AG04449 (cell line): ENCODE measurements at regions not wholly inside any gene's neighbourhood (a gene's known extent, or its start where the extent isn't known, plus 50 kb on each side); places are given as distances from the start of the nearest gene placed in this dataset.

Experiments
- CTCF ChIA-PET: fragments of 350-600 bp; formaldehyde crosslinking; extraction: SDS; loops from one replicate; lab custom pipeline; 2021; ENCODE audit warnings: antibody characterized with exemption; lab: Yijun Ruan, JAX
- POLR2A ChIA-PET: fragments of 400-600, 350-600 bp; formaldehyde crosslinking; extraction: SDS; loops from one replicate; lab custom pipeline; 2020; ENCODE audit warnings: antibody characterized with exemption, inconsistent platforms; lab: Yijun Ruan, JAX
- DNase-seq: peaks from one replicate; pipeline ENCODE4 v3.0.0-alpha.2; 2010; ENCODE audit warnings: low read depth, low spot score
- H3K4me3 ChIP-seq: 2 replicates; pipeline ENCODE4 v1.5.1; 2011; ENCODE audit warnings: low read depth, mild to moderate bottlenecking, control low read depth, low read length
- CTCF ChIP-seq: IDR thresholded peaks from one replicate; pipeline ENCODE4 v1.5.1; 2011; ENCODE audit warnings: mild to moderate bottlenecking, moderate library complexity, low read length, control low read depth, inconsistent platforms; ENCODE audit not compliant: insufficient read depth; ENCODE audit errors: missing control alignments

DNA sequence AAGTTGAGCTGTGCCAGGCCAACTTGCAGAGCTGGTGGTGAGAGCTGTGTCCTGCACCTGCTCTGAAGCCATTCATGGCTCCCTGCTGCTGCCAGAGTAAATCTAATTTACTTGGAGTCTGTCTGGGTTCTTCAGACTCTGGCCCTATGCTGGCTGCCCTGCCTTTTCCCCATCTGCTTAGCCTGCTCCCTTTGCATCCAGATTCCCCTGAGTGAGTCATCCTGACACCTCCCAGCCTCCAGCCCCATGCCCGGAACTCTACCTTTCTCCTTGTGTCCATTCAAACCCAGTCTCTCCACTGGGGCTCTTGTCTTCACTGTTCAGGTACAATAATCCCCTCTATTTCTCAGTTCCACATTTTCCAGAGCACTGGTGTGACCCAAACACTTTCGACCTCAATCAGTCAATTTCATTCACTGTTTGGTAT, 434.4 kb upstream of the ZMIZ1 start:
- DNase-seq = no peak
- TF ChIP-seq CTCF = no peak
- POLR2A ChIA-PET = no interaction called here
- H3K4me3 ChIP-seq = no peak overlapping the region
- CTCF ChIA-PET = interaction anchor here (1.1 to 1.3 kb wide), 2 partner anchors 15 to 423 kb away, joined by 3 read pairs; no protein-coding TSS in a partner anchor

- CTCF ChIA-PET = interaction anchor here (0.8 to 1.8 kb wide), 3 partner anchors 20 to 587 kb away, joined by 3 to 11 read pairs (median 3); no protein-coding TSS in a partner anchor
Measured at GRCh38 chr10:78634835-78635234, 433.9 kb upstream of the ZMIZ1 start.

DNA sequence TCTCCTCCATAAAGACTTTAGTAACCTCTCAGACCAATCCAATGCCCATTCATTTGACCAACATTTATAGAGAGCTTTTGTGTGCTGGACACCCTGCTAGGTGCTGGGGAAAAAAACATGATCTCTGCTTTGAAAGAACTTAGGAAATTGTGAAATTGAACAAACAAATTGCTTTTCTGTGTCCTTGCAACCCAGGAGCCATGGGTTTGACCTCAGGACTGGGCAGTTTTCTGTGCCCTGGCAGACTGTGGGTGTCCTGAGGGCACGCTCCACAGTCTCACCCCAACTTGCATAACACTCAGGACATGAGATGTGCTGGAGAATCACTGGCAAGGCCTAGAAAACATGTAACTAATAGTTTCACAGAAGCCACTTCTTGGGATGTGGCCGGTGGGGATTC, 429.1 kb upstream of the ZMIZ1 start:
- ChIA-PET POLR2A (no interaction called here), CTCF (interaction anchor here (0.6 to 1.0 kb wide), 2 partner anchors 12 to 148 kb away, joined by 3 read pairs; no protein-coding TSS in a partner anchor)
- no peak for DNase-seq
- H3K4me3 ChIP-seq = no peak overlapping the region
- TF ChIP-seq CTCF = no peak

More at GRCh38 chr10:78634835-78635234, 433.9 kb upstream of the ZMIZ1 start:
- no peak overlapping the region for H3K4me3 ChIP-seq
- POLR2A ChIA-PET = no interaction called here
- DNase-seq = no peak
- no peak for TF ChIP-seq CTCF

DNA sequence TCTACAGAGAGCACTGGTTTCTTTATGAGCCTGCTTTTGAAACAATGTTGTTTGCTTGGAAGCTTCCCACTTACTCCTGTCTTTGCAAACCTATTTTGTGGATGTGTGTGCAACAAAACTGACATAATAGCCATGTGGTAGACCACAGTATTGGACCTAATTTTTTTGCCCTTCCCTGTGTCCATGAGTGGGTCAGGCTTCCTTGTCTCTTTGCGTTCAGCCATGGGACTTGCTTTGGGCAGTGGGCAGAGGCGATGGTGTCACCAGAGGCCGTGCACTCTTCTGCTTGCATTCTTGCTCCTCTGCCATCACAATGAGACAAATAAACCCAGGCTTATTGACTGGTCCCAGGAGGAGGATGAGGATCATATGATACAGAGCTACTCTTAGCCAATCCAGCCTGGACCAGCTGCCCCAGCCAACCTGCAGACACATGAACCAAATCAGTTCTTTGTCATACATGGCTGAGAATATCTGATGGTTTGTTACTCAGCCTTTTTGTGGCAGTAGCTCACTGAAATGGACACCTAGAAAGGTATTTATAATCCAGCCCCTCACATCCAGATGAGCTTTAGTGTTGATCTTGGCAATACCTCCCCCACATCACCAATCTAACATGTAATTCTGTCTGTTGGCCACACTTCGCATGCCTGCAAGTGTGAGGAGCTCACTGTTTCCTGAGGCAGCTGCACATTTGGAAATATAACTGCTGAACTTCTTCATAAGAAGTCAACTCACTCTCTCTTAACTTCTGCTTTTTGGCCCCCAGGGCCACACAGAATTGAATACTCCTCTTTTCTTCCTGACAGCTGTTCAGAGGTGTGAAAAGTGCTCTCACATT, 427.8 kb upstream of the ZMIZ1 start:
- CTCF ChIA-PET = interaction anchor here (0.8 to 1.5 kb wide), 5 partner anchors 10 to 17 kb away, joined by 3 to 7 read pairs (median 3); no protein-coding TSS in a partner anchor
- DNase-seq = no peak
- TF ChIP-seq CTCF = no peak
- POLR2A ChIA-PET = no interaction called here
- H3K4me3 ChIP-seq = no peak overlapping the region

DNA sequence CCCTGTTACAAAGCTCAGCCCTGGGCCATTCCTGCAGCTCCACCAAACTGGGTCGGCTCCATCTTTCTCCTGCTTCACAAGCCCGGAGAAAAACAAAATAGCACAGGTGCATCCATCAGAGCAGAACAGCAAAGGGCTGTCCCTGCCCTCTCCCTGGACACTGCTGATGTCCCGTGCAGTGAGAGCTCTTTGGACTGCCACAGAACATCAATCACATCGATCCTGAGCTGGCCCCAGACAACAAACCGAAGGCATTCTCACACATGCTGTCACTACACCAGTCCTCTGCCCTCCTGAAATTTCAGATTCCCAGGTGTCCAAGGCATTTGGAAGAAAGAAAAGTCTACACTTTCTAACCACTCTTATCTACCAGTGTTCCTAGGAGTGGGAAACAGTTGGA, 427.1 kb upstream of the ZMIZ1 start:
- no peak for TF ChIP-seq CTCF
- ChIA-PET CTCF (interaction anchor here (0.8 to 1.5 kb wide), 4 partner anchors 10 to 17 kb away, joined by 3 to 7 read pairs (median 3); no protein-coding TSS in a partner anchor), POLR2A (no interaction called here)
- H3K4me3 ChIP-seq = no peak overlapping the region
- DNase-seq = no peak

- CTCF ChIA-PET = interaction anchor here (0.9 to 1.3 kb wide), 4 partner anchors 9 to 18 kb away, joined by 3 to 4 read pairs (median 4); no protein-coding TSS in a partner anchor
- TF ChIP-seq CTCF = no peak
- POLR2A ChIA-PET = no interaction called here
- H3K4me3 ChIP-seq = no peak overlapping the region
- DNase-seq = no peak
Measured at GRCh38 chr10:78642269-78642816, 426.4 kb upstream of the ZMIZ1 start.
